Activated naive CD4-positive, alpha-beta T cell (primary cell): ENCODE measurements at regions not wholly inside any gene's neighbourhood (a gene's known extent, or its start where the extent isn't known, plus 50 kb on each side); places are given as distances from the start of the nearest gene placed in this dataset.

Experiments used
- DNase-seq, 4 experiments: peaks; one replicate each; lab custom pipeline; 2025; lab: John Stamatoyannopoulos, UW

DNA sequence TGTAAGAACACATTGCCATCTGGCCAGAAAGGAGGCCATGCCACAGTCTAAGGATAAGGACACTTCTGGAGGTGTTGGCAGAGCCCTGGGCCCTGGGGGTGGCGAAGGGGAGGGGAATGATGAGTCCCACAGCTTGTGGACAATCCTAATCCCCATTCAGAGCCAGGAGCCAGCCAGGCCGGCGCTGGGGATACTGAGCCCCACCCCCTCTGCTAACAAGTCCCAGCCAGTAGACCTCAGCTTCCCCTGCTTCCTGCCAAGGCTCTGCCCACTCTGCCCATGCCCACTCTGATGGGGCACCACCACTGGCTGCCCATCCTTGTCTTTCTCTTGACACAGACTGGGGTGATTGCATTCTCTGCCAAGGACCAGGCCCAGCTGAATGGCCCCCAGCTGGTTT, 71.9 kb downstream of the NAV1 start:
- DNase-seq, result no peak

DNA sequence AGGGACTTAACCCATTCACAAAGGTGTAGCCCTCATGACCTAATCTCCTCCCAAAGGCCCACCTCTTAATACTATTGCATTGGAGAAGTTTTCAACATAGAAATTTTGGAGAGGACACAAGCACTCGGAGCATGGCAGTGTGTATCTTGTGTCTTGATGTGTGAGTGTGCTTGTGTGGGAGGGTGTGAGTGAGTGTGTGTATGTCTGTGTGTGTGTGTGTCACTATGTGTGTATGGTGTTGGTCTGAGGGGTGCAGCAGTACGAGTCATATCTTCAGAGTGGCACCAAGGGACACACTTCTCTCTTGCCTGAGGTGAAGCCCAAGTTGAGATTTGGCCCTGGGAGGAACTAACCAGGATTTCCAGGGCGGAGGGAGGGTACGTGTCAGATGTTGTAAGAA, 73.7 kb downstream of the NAV1 start:
- no peak for DNase-seq

DNA sequence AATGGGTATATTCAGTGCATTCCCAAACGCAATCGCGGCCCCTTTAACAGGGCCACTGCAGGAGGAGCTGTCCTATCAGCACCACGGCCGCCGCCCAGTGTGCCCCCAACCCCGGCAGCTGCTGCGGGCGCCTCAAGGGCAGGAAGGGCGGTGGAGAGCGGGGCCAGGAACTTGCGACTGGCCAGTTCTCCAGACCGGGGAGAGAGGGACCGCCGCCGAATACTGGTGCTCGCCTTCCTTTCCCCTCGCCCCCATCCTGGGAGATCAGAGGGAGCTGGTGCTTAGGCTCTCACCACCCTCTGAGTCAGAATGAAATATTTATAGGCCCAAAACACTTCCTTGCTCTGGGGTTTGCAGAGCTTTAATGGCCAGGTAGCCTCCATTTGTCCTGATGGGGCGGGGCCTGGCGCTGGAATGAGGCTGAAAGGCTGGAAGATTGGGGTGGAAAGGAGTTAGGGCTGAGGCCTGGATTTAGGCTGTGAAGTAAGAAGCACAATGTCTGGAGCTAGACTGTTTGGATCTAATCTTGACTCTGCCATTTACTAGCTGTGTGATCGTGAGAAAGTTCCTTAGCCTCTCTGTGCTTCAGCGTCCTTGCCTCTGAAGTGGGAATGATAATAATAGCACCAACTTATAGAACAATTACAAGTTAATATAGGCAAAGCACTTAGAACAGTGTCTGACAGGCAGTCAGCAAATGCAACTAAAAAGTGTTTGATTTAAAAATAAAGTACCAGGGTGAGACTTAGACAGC, 75.5 kb downstream of the NAV1 start:
- DNase-seq, result no peak

DNA sequence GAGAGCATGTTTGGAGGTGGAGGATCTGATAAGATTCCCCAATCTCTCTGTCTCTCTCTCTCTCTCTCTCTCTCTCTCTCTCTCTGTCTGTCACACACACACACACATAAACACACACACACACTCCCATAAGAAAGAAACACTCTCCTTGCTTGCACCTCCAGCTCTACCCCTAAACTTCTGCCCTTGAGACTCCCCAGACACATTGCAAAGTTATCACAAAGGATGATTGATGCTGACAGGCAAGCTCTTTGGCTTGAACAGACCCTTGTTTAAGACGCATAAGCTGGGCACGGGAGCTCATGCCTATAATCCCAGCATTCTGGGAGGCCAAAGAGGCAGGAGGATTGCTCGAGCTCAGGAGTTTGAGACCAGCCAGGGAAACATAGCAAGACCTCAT, 78.2 kb downstream of the NAV1 start:
- DNase-seq, result no peak

DNA sequence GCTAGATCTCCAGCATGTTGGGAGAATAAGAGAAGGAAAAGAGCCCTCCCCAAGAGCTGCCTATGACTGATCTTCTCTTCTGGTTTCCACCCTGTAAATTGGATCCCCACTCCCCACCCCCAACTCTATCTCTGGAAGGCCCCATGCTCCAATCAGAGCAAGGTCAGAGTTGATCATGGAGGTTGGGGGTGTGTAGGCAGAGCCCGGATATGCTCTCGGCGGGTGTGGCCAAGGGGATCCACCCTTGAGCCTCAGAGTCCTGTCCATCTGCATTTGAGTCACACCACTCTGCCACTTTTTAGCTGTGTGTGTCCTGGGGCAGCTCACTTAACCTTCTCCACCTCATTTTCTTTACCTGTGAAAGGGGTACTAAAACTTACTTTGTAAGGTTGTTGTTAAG, 79.5 kb downstream of the NAV1 start:
- no peak for DNase-seq

DNA sequence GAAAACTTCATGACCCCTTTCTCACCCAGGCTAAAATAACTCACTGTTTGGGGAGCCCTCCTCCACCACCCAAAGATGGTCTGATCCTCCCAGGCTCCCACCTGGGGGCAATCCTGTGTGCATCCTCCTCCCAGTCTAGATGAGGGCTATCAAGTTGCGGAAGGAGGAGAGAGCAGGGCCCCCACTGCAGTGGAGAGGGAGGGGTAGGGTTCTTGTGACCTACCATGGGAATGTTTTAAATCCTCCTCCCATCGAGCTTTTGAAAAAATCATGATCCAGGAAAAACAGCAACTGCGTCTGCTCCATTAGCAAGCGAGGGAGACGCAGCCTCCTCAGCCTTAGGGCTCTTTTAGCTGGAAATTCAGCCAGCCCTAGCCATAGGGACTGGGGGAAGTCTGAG, 80.0 kb downstream of the NAV1 start:
- DNase-seq, result no peak

DNA sequence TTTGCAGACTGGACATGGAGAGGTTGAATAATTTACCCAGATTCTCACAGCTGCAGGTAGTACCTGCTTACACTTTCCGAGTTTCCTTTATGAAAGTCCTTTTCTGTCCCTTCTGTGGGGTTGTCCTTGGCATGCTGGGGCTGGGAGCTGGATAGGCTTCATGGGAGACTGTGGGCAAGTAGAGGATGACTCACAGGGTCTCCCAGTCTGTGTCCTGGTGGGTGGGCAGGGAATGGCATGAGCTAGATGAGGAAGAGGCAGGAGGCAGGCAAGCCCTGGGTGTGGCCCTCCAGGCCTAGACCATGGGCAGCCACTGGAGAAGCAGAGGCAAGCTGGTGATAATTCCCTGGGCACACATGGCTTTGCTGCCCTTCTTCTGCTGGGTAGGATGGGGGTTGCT, 80.6 kb downstream of the NAV1 start:
- no peak for DNase-seq

DNA sequence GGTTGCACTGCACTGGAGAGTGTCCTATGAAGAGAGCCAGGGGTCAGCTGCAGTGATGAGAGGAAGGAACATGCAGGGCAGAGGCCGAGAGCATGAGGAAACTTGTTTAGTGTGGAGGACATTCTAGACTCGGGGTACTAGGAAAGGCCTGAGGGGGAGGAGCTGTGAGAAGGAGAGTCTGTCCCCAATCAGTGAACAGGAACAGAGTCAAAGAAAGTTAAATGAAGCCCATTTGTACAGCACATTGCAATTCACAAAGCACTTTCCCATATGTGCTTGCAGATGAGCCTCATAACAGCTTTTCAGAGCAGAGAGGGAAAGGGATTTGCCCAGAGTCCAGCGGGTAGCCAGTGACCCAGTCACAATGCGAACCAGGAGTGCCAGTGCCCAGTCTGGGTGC, 83.4 kb downstream of the NAV1 start:
- no peak for DNase-seq

DNA sequence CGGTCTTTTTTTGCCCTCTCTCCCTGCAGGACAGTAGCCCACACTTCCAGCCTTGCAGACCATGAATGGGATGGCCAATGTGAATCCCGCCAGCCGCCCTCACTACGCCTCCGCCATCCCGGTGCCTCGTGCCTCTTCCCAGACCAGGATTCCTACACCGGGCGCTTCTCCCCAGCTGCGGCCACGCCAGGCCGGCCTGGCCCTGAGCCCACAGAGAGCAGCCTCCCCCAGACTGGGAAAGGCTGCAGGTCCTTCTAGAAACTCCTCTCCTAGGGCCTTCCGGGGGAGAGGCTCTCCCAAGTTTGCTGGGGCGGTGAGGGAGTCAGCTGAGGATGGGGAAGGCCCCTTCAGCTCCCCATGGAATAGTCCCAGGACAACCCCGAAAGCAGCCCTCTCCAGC, 83.9 kb downstream of the NAV1 start:
- no peak for DNase-seq

DNA sequence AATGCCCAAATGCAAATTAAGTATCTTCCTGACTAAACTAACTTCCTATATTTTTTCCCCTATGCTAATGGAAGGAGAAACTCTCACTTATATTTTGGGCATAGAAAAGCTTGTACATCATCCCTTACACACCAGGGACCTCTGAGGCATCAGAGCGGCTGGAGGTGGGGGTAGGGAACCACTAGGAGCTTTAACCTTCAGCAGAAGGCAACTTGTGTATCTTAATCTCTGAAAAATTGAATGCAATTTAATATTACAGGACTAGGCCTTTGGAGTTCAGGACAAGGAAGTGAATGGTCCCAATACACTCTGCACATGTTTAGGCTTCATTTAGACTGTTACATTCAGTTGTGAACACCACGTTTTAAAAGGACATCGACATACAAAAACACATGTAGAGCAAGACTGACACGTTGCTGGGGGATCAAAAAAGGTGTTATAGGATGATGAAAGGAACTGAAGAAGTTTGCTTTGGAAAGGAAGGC, 85.9 kb downstream of the NAV1 start:
- DNase-seq, result no peak

DNA sequence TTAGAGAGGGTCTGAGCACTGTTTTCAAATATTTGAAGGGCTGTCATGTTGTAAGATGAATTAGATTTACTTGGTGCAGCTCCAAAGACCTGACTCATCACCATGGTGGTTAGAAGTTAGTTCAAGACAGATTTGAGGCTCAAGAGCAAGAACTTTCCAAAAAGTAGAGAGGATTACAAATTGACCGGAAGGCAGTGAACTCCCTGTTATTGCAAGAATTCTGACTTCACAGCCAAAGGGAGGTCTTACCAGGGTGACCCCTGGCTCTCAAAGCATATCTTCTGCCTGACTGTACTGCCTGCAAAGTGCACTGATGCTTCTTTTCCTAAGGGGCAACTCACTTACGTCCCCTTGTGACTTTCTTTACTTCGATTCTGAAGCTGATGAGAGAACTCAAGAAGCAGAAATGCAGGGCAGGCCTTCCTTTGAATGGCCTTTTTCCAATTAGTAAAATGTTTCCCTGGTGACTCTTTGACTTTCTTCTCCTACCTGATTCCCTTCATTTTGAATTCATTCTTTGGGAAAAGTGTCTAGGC, 86.4 kb downstream of the NAV1 start:
- no peak for DNase-seq

DNA sequence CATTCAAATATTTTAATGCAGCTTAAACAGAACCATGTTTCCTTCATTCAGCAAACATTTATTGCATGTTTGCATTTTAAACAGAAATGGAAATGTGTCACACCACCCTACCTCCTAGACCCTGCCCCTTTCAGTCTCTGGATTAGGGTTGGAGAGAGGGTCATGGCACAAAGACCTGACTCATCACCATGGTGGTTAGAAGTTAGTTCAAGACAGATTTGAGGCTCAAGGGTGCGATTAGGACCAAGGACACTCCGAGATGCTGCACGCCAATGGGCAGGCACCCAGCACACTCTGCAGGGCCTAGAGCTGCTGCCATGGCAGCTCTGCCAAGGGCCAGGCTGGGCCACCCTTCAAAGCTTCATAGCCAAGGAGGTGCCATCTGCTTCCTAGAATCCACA, 86.9 kb downstream of the NAV1 start:
- DNase-seq, result no peak

DNA sequence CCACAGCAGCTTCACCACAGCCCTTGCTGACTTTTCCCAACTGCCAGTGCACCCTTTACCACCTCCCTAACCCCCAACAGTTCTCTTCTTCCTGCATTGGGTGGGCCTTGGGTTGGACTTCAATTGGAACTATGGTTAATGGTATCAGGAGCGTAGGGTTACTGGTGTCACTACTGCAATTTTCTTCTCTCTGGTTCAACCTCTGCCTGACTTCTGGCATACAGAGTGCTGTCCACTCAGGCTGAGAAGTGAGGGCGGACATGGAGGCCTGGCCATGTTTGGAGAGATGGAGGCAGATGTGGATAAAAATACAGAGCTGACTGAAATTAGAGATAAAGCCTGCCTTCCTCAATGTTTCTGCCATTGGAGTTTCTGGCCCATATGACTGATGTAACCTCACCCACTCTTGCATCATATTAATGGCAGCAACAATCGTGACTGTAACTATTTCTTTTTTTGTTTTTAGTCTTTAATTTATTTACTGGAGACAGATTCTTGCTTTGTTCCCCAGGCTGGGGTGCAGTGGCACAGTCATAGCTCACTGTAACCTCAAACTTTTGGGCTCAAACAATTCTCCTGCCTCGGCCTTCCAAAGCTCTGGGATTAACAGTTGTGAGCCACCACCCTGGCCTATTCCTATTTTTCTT, 87.8 kb downstream of the NAV1 start:
- DNase-seq, result no peak

DNA sequence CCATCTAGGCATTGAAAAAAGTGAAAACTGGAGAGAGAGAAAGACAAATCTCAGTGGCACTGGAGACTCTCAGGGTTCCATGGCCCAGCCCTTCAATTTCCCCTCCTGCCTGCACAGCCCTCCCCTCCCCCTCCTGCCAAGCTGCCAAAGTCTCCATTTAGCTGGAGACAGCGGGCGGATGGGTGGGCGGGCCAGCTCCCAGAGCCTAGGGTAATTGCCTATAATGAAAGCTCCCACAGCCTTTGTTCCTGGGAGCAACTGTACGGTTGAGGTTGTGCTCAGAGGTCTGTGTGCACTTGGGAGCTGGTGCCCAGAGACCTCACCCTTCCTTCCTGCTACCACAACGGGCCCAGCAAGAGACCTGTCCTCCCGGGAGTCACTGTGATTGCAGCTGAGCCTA, 89.6 kb downstream of the NAV1 start:
- DNase-seq, result no peak

DNA sequence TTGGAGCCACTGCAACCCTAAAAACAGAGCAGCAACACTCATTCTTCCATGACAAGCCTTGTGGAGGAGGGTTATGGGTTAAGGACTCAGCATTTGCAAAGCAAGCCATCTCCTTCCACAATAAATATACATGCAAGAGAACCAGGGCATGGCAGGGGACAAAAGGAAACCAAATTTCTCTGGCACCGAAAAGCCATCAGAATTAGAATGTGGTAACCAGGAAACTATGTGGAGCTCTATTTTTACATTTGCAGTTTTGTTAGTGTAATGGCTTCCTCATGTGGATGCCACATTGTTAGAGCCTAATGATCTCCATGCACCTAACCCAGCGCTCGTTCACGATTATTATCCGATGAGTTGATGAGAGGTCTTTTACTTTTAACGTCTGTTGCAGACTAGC, 91.7 kb downstream of the NAV1 start:
- no peak for DNase-seq

DNA sequence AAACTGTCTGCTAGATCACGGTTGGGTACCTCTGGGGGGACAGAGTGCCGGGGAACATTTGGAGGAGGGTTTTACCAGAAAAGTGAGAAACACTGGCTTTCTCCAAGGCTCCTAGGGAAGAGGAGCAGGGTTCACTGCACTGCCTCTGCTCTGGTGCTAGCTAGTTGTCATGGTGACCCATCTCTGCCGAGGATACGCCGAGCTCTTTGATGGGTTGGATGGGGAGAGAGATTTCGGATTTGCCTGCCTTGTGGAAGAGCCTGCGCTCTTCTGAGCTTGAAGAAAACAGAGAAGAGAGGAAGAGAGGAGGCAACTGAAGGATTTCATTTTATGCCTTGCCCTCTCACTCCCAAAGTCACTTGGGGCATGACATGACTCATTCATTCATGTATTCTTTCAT, 92.1 kb downstream of the NAV1 start:
- DNase-seq, result no peak

DNA sequence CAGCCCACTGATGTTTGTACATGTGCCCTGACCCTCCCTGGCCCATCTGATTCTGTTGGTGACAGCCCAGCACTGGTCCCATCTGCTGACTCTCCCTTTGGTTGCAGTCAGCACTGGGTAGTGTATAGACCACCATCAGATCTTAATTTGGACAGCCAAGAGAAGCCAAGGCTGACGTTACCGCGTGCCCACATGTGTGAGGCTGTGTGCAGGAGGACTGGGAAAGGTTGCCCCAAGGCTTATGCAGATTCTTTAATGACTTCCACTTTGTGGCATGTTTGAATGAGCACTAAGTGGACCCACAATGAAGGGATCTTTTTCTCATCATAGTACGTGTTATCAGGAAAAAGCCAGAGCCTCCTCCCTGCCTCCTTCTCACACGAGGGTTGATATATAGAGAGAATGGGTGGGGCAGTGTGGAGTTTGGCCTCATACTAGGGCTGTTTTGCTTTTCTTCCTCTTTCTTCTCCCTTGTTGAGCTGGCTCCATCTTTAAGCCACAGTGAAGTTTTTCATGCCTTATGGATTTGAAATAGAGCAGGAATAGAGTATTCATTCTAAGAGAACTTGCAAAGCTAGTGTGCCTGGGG, 93.5 kb downstream of the NAV1 start:
- DNase-seq, result no peak

DNA sequence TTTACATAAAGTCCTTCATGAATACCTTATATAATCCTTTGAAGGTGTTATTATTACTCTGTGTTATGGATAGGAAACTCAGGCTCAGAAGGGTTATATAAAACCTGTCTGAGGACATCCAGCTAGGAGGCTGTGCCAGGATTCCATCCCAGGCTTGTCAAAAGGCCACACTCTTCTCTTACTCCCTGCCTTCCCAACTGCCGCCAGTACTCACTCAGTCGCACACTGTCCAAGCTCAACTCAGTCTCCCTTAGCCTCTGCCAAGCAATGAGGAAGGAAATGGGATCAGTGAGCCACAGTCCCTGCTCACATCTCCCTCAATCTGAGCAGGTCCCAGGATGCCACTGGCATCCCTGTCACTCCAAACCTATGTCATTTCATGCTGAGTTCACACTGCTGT, 94.4 kb downstream of the NAV1 start:
- no peak for DNase-seq

DNA sequence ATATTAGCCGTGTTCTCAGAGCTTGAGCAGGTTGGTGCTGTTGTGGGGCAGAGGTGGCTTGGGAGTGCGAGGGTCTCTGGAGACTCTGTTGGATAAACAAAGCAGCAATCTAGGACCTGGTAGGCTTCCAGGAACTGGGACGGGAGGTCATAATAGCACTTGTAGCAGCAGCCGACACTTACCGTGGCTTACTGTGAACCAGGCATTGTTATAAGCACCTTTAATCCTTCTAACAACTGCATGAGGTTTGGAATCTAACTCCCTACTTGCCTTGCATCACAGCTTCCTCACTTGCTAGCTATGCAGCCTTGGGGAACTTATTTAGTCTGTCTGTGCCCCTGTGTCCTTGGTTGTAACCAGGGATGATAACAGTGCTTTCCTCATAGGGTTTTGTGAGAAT, 94.9 kb downstream of the NAV1 start:
- DNase-seq, result no peak

DNA sequence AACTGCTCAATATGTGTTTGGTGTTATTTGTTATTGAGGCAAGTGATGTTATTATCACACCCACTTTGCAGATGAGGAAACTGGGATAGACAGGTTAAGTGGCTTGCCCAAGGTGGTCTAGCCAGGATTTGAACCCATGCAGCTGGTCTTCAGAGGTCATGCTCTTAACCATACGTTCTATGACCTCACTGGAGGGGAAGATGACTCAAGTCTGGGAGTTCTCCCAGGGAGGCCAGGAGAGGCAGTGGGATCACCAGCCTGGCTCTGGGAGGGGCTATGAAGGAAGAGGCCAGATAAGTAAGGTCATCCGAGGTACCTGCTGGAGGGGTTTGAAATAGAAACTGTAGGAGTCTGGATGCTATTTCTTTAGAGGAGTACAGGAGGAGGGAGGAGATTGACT, 95.3 kb downstream of the NAV1 start:
- DNase-seq, result no peak

DNA sequence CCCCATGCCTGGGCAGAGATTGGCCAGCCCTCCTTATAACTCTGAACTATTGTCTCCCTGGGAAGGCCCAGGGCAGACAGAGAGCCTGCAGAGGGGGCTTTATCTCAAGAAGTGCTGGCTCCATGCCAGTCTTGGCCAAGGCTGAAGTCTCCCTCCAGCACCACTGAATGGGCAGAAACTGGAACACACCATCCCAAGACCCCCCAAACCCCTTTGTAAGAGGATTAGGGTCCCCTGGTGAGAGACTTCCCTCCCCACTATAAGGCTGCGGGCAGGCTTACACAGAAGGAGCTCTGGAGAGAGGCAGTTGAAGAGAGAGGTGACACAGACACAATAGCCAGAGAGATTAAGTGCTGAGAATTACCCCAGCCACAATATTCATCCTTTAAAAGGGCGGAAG, 97.2 kb downstream of the NAV1 start:
- DNase-seq, result no peak

DNA sequence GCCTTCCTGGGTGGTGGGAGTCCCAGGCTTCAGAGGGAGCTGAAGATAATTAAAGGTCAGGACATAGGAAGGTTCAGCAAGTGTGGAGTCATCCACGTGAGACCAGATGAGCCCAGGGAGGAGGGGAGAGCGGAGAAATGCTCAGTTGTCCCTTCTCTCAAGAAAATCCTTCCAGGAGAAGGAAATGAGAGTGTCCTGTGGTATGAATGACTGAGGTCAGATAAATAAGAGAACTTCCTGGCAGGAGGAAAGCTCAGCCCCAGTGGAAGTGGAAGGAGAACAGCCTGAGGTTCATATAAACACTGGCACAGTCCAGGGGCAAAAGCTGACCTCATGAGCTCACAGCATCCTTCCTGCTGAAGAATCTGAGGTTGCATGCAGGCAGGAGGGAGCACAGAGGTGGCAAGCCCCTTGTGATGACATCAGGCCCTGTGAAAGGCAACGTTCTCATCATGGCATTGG, 97.6 kb downstream of the NAV1 start:
- no peak for DNase-seq
